SU-DHL-6 (cell line): ENCODE measurements at regions not wholly inside any gene's neighbourhood (a gene's known extent, or its start where the extent isn't known, plus 50 kb on each side); places are given as distances from the start of the nearest gene placed in this dataset.
"Not testable (repeated sequence)": the region's sequence is repeated elsewhere in the genome, so short reads cannot be mapped to it uniquely, and the experiment has no call there.

ENCODE experiments used
- EZH2phosphoT487 ChIP-seq: fragments of 200-600 bp; sonication (generic), shearing (Covaris generic); conservative IDR thresholded peaks from 2 replicates; pipeline ENCODE4 v1.6.1; 2018; ENCODE audit warnings: mild to moderate bottlenecking, antibody characterized with exemption, low read length, moderate library complexity, mixed read lengths
- TF ChIP-seq, protein P1 (sequence below): fragments of 200-600 bp; sonication (generic); IDR thresholded peaks from one replicate; pipeline ENCODE4 v1.5.1; 2017; ENCODE audit warnings: antibody characterized with exemption, mild to moderate bottlenecking, low read length, moderate library complexity; ENCODE audit not compliant: insufficient read depth, poor library complexity, severe bottlenecking

DNA sequence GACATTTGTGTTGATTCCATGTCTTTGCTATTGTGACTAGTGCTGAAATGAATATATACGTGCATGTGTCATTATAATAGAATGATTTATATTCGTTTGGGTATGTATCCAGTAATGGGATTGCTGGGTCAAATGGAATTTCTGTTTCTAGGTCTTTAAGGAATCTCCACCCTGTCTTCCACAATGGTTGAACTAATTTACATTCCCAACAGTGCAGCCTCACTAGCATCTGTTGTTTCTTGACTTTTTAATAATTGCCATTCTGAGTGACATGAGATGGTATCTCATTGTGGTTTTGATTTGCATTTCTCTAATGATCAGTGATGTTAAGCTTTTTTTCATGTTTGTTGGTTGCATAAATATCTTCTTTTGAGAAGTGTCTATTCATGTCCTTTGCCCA is 291.2 kb downstream of the FAT4 start:
- TF ChIP-seq, protein P1, sequence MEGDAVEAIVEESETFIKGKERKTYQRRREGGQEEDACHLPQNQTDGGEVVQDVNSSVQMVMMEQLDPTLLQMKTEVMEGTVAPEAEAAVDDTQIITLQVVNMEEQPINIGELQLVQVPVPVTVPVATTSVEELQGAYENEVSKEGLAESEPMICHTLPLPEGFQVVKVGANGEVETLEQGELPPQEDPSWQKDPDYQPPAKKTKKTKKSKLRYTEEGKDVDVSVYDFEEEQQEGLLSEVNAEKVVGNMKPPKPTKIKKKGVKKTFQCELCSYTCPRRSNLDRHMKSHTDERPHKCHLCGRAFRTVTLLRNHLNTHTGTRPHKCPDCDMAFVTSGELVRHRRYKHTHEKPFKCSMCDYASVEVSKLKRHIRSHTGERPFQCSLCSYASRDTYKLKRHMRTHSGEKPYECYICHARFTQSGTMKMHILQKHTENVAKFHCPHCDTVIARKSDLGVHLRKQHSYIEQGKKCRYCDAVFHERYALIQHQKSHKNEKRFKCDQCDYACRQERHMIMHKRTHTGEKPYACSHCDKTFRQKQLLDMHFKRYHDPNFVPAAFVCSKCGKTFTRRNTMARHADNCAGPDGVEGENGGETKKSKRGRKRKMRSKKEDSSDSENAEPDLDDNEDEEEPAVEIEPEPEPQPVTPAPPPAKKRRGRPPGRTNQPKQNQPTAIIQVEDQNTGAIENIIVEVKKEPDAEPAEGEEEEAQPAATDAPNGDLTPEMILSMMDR = not testable (repeated sequence)
- not testable (repeated sequence) for TF ChIP-seq EZH2phosphoT487
